HepG2 (cell line): ENCODE measurements at regions not wholly inside any gene's neighbourhood (a gene's known extent, or its start where the extent isn't known, plus 50 kb on each side); places are given as distances from the start of the nearest gene placed in this dataset.

Experiments
- ATAC-seq: fragments of 200-7000 bp; cut with Tn5 transposase; 3 replicates; pipeline ENCODE4 v1.9.1; 2020; ENCODE audit warnings: mild to moderate bottlenecking, moderate library complexity
- BruUV-seq: library from RNA; stranded (reverse); fragments of 400-500 nt; replicated peaks from 2 replicates; lab custom pipeline; 2021; lab: Mats Ljungman, UMichigan
- CTCF ChIA-PET: fragments of 300-600 bp; formaldehyde crosslinking; extraction: SDS; loops from one replicate; lab custom pipeline; 2021; ENCODE audit warnings: low total read pairs, inconsistent platforms, low intra/inter-chr PET ratio; lab: Yijun Ruan, JAX
- POLR2A ChIA-PET: fragments of 350-600 bp; sonication (Branson Sonifier 250); formaldehyde crosslinking; loops from one replicate; lab custom pipeline; 2020; ENCODE audit warnings: antibody characterized with exemption, inconsistent platforms; lab: Yijun Ruan, JAX
- DNase-seq: peaks from one replicate; pipeline ENCODE4 v3.0.0-alpha.2; 2015; ENCODE audit warnings: low spot score
- FAIRE-seq: peaks from 3 replicates; lab custom pipeline; 2011; peaks lifted over from hg19 to GRCh38; lab: Jason Lieb, UNC
- H2AFZ ChIP-seq: one replicate; pipeline ENCODE4 v1.6.1; 2011; ENCODE audit warnings: low read length, inconsistent platforms
- H3K27ac ChIP-seq: fragments of 300-600 bp; 3 replicates; pipeline ENCODE4 v1.8.0; 2011; ENCODE audit warnings: mixed run types, mild to moderate bottlenecking, mixed read lengths, low read length, inconsistent platforms; ENCODE audit not compliant: insufficient read depth; ENCODE audit errors: extremely low read length
- H3K27me3 ChIP-seq, 2 experiments: fragments of 200-600 bp in 1 of 2; 2 replicates in 1 of 2; 3 replicates in 1 of 2; pipeline versions ENCODE4 v1.6.0 to v1.8.0; 2011; ENCODE audit warnings: low read length in 2 of 2, mild to moderate bottlenecking in 2 of 2, moderate library complexity in 2 of 2, inconsistent platforms in 1 of 2; ENCODE audit not compliant: insufficient read depth in 2 of 2, control insufficient read depth in 1 of 2
- H3K36me3 ChIP-seq, 2 experiments: fragments of 200-600 bp in 1 of 2; replicated peaks in 1 of 2; 2 replicates in 1 of 2; 3 replicates in 1 of 2; pipeline versions ENCODE4 v1.5.1 to v1.8.0; 2011; ENCODE audit warnings: low read length in 2 of 2, inconsistent platforms in 1 of 2; ENCODE audit not compliant: insufficient read depth in 2 of 2, control insufficient read depth in 1 of 2
- H3K4me1 ChIP-seq: 2 replicates; pipeline ENCODE4 v1.5.1; 2012; ENCODE audit warnings: low read length, inconsistent platforms; ENCODE audit not compliant: insufficient read depth
- H3K4me2 ChIP-seq: 2 replicates; pipeline ENCODE4 v1.6.0; 2011; ENCODE audit warnings: low read depth, low read length, inconsistent platforms
- H3K4me3 ChIP-seq, 3 experiments: fragments of 200-600 bp in 1 of 3; sonication (generic), shearing (Covaris generic) in 1 of 3; replicated peaks in 1 of 3; 2 replicates each; pipeline ENCODE4 v1.5.1; 2011 to 2016; ENCODE audit warnings: low read length in 3 of 3, inconsistent platforms in 2 of 3, low read depth in 2 of 3, mild to moderate bottlenecking in 2 of 3, control low read depth in 1 of 3, mixed read lengths in 1 of 3; ENCODE audit not compliant: insufficient read depth in 1 of 3
- H3K79me2 ChIP-seq: one replicate; pipeline ENCODE4 v1.6.1; 2011; ENCODE audit warnings: low read length, inconsistent platforms; ENCODE audit not compliant: insufficient read depth
- H3K9ac ChIP-seq: 2 replicates; pipeline ENCODE4 v1.6.0; 2011; ENCODE audit warnings: mild to moderate bottlenecking, low read depth, low read length, inconsistent platforms; ENCODE audit not compliant: insufficient read depth
- H3K9me3 ChIP-seq: 2 replicates; pipeline ENCODE4 v1.5.1; 2012; ENCODE audit warnings: mild to moderate bottlenecking, low read length
- H4K20me1 ChIP-seq: 2 replicates; pipeline ENCODE4 v1.6.0; 2011; ENCODE audit warnings: inconsistent platforms, mild to moderate bottlenecking, low read length, moderate library complexity; ENCODE audit not compliant: insufficient read depth
- ATF7 ChIP-seq, 2 experiments: fragments of 450-650 bp in 1 of 2; sonication (generic) in 1 of 2; formaldehyde crosslinking in 1 of 2; IDR thresholded peaks; 2 replicates each; pipeline versions ENCODE4 v1.4.0 to v1.6.1; 2016 to 2020; ENCODE audit warnings: antibody characterized with exemption in 1 of 2, mild to moderate bottlenecking in 1 of 2, missing genetic modification reagents in 1 of 2
- HNF4G ChIP-seq, 2 experiments: sonication (generic) in 1 of 2; formaldehyde crosslinking in 1 of 2; IDR thresholded peaks; 2 replicates each; pipeline versions ENCODE4 v1.4.0 to v1.6.1; 2011 to 2020; ENCODE audit warnings: borderline replicate concordance in 2 of 2, low read depth in 2 of 2, mild to moderate bottlenecking in 2 of 2, low read length in 1 of 2, missing genetic modification reagents in 1 of 2, moderate library complexity in 1 of 2
- HOXA9 ChIP-seq: sonication (generic); formaldehyde crosslinking; IDR thresholded peaks from 2 replicates; pipeline ENCODE4 v1.8.1; 2022; ENCODE audit warnings: missing genetic modification reagents, mild to moderate bottlenecking, moderate library complexity, borderline replicate concordance
- KDM6A ChIP-seq: IDR thresholded peaks from 2 replicates; pipeline ENCODE4 v1.6.1; 2016; ENCODE audit warnings: low read depth
- MED13 ChIP-seq: sonication (generic); formaldehyde crosslinking; IDR thresholded peaks from 2 replicates; pipeline ENCODE4 v1.5.0; 2020; ENCODE audit warnings: missing genetic modification reagents
- NR2C2 ChIP-seq: sonication (generic); formaldehyde crosslinking; IDR thresholded peaks from 2 replicates; pipeline ENCODE4 v1.4.0; 2020; ENCODE audit warnings: missing genetic modification reagents, mild to moderate bottlenecking, moderate library complexity, borderline replicate concordance
- ZFAT ChIP-seq: sonication (generic); formaldehyde crosslinking; conservative IDR thresholded peaks from 2 replicates; pipeline ENCODE4 v1.8.1; 2023; ENCODE audit warnings: missing genetic modification reagents, inconsistent platforms
- ZNF282 ChIP-seq: fragments of 450-650 bp; IDR thresholded peaks from 2 replicates; pipeline ENCODE4 v1.6.1; 2018; ENCODE audit not compliant: partially characterized antibody
- ZNF383 ChIP-seq: sonication (generic); formaldehyde crosslinking; IDR thresholded peaks from 2 replicates; pipeline ENCODE4 v1.4.0; 2020; ENCODE audit warnings: missing genetic modification reagents, mild to moderate bottlenecking, borderline replicate concordance
- ZNF776 ChIP-seq: sonication (generic); formaldehyde crosslinking; IDR thresholded peaks from 2 replicates; pipeline ENCODE4 v1.4.0; 2020; ENCODE audit warnings: mild to moderate bottlenecking, missing genetic modification reagents
- ZNF83 ChIP-seq: sonication (generic); formaldehyde crosslinking; IDR thresholded peaks from 2 replicates; pipeline ENCODE4 v1.4.0; 2020; ENCODE audit warnings: missing genetic modification reagents, mild to moderate bottlenecking, borderline replicate concordance
- WGBS: methylation state at CpG from one replicate; pipeline ENCODE4 v1.1.6; 2017; ENCODE audit warnings: low lambda C conversion rate; 5-methylcytosine and 5-hydroxymethylcytosine counted together
- in situ Hi-C: cut with HindIII; loops from 2 replicates; pipeline ENCODE4 v1.10.0; 2017; ENCODE audit warnings: low pct_unique_long_range_greater_than_20kb; ENCODE audit not compliant: extremely low pct_ligation_motif_present
- intact Hi-C: fragments of 100-400 bp; cut with micrococcal nuclease; formaldehyde crosslinking; loops from one replicate; pipeline ENCODE4 v1.10.0; 2022; ENCODE audit not compliant: unreplicated experiment
- TF ChIP-seq, protein P1 (sequence below): sonication (generic); formaldehyde crosslinking; IDR thresholded peaks from 2 replicates; pipeline ENCODE4 v1.4.0; 2020; ENCODE audit warnings: mild to moderate bottlenecking, missing genetic modification reagents
- TF ChIP-seq, protein P2 (sequence below): IDR thresholded peaks from 2 replicates; pipeline ENCODE4 v1.6.1; 2016
- TF ChIP-seq, protein P3 (sequence below): sonication (generic); formaldehyde crosslinking; IDR thresholded peaks from 2 replicates; pipeline ENCODE4 v1.9.0; 2022; ENCODE audit warnings: missing genetic modification reagents, mild to moderate bottlenecking, borderline replicate concordance

DNA sequence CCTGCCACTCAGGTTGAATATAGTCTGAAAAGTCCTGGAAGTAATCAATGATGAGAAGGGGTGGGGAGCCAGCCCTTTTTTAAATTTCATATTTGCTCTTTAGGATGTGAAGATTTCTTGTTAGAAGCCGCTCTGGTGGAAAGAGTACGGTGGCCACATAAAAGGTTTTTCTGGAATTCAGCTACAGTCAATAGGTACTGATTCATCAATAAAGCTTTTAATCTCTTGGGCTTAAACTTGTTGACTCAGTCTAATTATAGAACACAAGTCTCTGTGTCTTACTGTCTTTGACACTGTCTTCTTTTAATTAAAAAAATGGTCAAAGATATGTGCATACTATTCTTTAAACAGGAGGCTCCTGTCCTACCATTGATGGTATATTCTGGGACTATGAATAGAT, 99.9 kb upstream of the TP63 start (continued):
- TF ChIP-seq, protein P1, sequence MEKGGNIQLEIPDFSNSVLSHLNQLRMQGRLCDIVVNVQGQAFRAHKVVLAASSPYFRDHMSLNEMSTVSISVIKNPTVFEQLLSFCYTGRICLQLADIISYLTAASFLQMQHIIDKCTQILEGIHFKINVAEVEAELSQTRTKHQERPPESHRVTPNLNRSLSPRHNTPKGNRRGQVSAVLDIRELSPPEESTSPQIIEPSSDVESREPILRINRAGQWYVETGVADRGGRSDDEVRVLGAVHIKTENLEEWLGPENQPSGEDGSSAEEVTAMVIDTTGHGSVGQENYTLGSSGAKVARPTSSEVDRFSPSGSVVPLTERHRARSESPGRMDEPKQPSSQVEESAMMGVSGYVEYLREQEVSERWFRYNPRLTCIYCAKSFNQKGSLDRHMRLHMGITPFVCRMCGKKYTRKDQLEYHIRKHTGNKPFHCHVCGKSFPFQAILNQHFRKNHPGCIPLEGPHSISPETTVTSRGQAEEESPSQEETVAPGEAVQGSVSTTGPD (CRISPR knock-in tag): no peak
- TF ChIP-seq ZNF282: no peak

DNA sequence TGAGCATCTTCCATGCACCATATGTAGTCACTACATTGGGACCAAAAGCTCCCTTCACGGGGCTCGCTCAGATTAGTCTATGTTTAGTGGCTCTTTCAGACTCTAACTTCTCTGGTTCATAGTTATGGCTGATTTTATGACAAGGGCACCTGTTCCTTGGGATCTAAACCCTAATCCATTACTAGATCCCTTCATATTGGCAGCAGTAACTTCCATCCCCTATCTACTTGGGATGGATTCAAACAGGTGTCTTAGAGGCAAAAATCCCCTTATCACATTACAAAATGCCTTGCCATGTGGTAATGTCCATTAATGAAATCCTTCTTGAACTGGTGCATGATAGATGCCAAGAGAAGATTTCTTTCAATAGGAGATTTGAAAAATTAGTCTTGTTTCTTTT, 96.7 kb upstream of the TP63 start:
- DNase-seq: no peak
- POLR2A ChIA-PET: no interaction called here

More for the DNA sequence above, 96.7 kb upstream of the TP63 start:
- H3K36me3 ChIP-seq: no peaks in the 10 kb centered on the region
- no peaks in the 10 kb centered on the region for H3K79me2 ChIP-seq
- no TSS peak for BruUV-seq
- no peak for FAIRE-seq
- H2AFZ ChIP-seq: no peak overlapping the region
- intact Hi-C loops: no loop called here
- TF ChIP-seq ATF7 (IDR thresholded peaks at IDR 0.05) (no peak), ATF7 (CRISPR knock-in tag; IDR thresholded peaks at IDR 0.05) (no peak), MED13 (no peak), HOXA9 (no peak), ZNF383 (CRISPR knock-in tag) (no peak), HNF4G (IDR thresholded peaks at IDR 0.05; ENCODE audit: borderline replicate concordance, low read depth, low read length) (no peak), HNF4G (CRISPR knock-in tag; IDR thresholded peaks at IDR 0.05; ENCODE audit: borderline replicate concordance, low read depth) (no peak), ZNF83 (CRISPR knock-in tag) (no peak), ZFAT (CRISPR knock-in tag) (no peak), ZNF776 (CRISPR knock-in tag) (no peak), KDM6A (no peak), NR2C2 (CRISPR knock-in tag) (no peak)
- TF ChIP-seq, protein P2, sequence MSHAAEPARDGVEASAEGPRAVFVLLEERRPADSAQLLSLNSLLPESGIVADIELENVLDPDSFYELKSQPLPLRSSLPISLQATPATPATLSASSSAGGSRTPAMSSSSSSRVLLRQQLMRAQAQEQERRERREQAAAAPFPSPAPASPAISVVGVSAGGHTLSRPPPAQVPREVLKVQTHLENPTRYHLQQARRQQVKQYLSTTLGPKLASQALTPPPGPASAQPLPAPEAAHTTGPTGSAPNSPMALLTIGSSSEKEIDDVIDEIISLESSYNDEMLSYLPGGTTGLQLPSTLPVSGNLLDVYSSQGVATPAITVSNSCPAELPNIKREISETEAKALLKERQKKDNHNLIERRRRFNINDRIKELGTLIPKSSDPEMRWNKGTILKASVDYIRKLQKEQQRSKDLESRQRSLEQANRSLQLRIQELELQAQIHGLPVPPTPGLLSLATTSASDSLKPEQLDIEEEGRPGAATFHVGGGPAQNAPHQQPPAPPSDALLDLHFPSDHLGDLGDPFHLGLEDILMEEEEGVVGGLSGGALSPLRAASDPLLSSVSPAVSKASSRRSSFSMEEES (CRISPR knock-in tag): no peak
- TF ChIP-seq, protein P3, sequence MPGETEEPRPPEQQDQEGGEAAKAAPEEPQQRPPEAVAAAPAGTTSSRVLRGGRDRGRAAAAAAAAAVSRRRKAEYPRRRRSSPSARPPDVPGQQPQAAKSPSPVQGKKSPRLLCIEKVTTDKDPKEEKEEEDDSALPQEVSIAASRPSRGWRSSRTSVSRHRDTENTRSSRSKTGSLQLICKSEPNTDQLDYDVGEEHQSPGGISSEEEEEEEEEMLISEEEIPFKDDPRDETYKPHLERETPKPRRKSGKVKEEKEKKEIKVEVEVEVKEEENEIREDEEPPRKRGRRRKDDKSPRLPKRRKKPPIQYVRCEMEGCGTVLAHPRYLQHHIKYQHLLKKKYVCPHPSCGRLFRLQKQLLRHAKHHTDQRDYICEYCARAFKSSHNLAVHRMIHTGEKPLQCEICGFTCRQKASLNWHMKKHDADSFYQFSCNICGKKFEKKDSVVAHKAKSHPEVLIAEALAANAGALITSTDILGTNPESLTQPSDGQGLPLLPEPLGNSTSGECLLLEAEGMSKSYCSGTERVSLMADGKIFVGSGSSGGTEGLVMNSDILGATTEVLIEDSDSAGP: no peak
- no peak overlapping the region for H3K9ac ChIP-seq
- CTCF ChIA-PET: no interaction called here
- 5% methylated on average over 2 of the region's 2 CpGs for WGBS
- no peak for ATAC-seq
- H3K9me3 ChIP-seq: no peaks in the 10 kb centered on the region
- in situ Hi-C loops: no loop called here
- H4K20me1 ChIP-seq: no peaks in the 10 kb centered on the region
- no peak overlapping the region for H3K4me3 ChIP-seq
- H3K4me1 ChIP-seq: no peaks in the 10 kb centered on the region
- no peak overlapping the region for H3K4me2 ChIP-seq
- no peaks in the 10 kb centered on the region for H3K27me3 ChIP-seq
- H3K27ac ChIP-seq: no peak overlapping the region
